ENCODE measurements at regions not wholly inside any gene's neighbourhood (a gene's known extent, or its start where the extent isn't known, plus 50 kb on each side); places are given as distances from the start of the nearest gene placed in this dataset.

- H3K23ac ChIP-seq (ENCODE audit: low read length), result no peak overlapping the region
- no peaks in the 10 kb centered on the region for H3K4me1 ChIP-seq (ENCODE audit: control insufficient read depth, low read depth, low read length)
- no peak overlapping the region for H3K4me3 ChIP-seq (ENCODE audit: low read length)
- H3K18ac ChIP-seq (ENCODE audit: low read length), result no peak overlapping the region
- no peak overlapping the region for H3K4ac ChIP-seq (ENCODE audit: low read depth, low read length)
- H2AK5ac ChIP-seq (ENCODE audit: low read length), result no peak overlapping the region
- H3K9ac ChIP-seq (ENCODE audit: low read length), result no peak overlapping the region
- no peak overlapping the region for H2BK5ac ChIP-seq (ENCODE audit: low read length)
- H2BK120ac ChIP-seq (ENCODE audit: low read depth, low read length), result no peak overlapping the region
- H3K4me2 ChIP-seq (ENCODE audit: low read length), result no peak overlapping the region
- no peak for DNase-seq
- no peaks in the 10 kb centered on the region for H3K36me3 ChIP-seq (ENCODE audit: control insufficient read depth, insufficient read depth, low read length)
- no CpG with 5 or more reads among the region's 10 CpGs for WGBS (ENCODE audit: extremely low coverage, insufficient coverage, low lambda C conversion rate)
- H3K27me3 ChIP-seq (ENCODE audit: insufficient read depth, low read length, poor library complexity), result peaks cover 8% of the 10 kb centered on the region
- no peak overlapping the region for H3K56ac ChIP-seq (ENCODE audit: low read length)
- H4K8ac ChIP-seq (ENCODE audit: low read depth, low read length), result no peak overlapping the region
- no peak overlapping the region for H2BK15ac ChIP-seq (replicated peaks; ENCODE audit: low read depth)
- no peaks in the 10 kb centered on the region for H3K79me1 ChIP-seq (ENCODE audit: low read length)
- no peaks in the 10 kb centered on the region for H3K79me2 ChIP-seq (ENCODE audit: control insufficient read depth, insufficient read depth, low read length)
- no peak overlapping the region for H4K5ac ChIP-seq (ENCODE audit: low read length)
- no peak overlapping the region for H3K27ac ChIP-seq (ENCODE audit: low read depth, low read length)
Measured at GRCh38 chr22:22087854-22088657, 105.5 kb upstream of the TOP3B start.

- Histone ChIP-seq H3K4me3 (ENCODE audit: low read length) (no peak overlapping the region), H3K56ac (ENCODE audit: low read length) (no peak overlapping the region), H3K23ac (ENCODE audit: low read length) (no peak overlapping the region), H2AK5ac (ENCODE audit: low read length) (no peak overlapping the region), H3K79me2 (ENCODE audit: control insufficient read depth, insufficient read depth, low read length) (no peaks in the 10 kb centered on the region), H3K27me3 (ENCODE audit: insufficient read depth, low read length, poor library complexity) (peaks cover 8% of the 10 kb centered on the region), H3K4me1 (ENCODE audit: control insufficient read depth, low read depth, low read length) (no peaks in the 10 kb centered on the region), H3K4me2 (ENCODE audit: low read length) (no peak overlapping the region), H2BK15ac (replicated peaks; ENCODE audit: low read depth) (no peak overlapping the region), H4K8ac (ENCODE audit: low read depth, low read length) (no peak overlapping the region), H3K9ac (ENCODE audit: low read length) (no peak overlapping the region), H3K4ac (ENCODE audit: low read depth, low read length) (no peak overlapping the region), H3K27ac (ENCODE audit: low read depth, low read length) (no peak overlapping the region), H2BK120ac (ENCODE audit: low read depth, low read length) (no peak overlapping the region), H3K18ac (ENCODE audit: low read length) (no peak overlapping the region), H4K5ac (ENCODE audit: low read length) (no peak overlapping the region), H3K36me3 (ENCODE audit: control insufficient read depth, insufficient read depth, low read length) (no peaks in the 10 kb centered on the region), H3K79me1 (ENCODE audit: low read length) (no peaks in the 10 kb centered on the region), H2BK5ac (ENCODE audit: low read length) (no peak overlapping the region)
- DNase-seq, result no peak
- WGBS (ENCODE audit: extremely low coverage, insufficient coverage, low lambda C conversion rate), result no CpG with 5 or more reads among the region's 2 CpGs
Measured at GRCh38 chr22:22086501-22087158, 104.0 kb upstream of the TOP3B start.

DNA sequence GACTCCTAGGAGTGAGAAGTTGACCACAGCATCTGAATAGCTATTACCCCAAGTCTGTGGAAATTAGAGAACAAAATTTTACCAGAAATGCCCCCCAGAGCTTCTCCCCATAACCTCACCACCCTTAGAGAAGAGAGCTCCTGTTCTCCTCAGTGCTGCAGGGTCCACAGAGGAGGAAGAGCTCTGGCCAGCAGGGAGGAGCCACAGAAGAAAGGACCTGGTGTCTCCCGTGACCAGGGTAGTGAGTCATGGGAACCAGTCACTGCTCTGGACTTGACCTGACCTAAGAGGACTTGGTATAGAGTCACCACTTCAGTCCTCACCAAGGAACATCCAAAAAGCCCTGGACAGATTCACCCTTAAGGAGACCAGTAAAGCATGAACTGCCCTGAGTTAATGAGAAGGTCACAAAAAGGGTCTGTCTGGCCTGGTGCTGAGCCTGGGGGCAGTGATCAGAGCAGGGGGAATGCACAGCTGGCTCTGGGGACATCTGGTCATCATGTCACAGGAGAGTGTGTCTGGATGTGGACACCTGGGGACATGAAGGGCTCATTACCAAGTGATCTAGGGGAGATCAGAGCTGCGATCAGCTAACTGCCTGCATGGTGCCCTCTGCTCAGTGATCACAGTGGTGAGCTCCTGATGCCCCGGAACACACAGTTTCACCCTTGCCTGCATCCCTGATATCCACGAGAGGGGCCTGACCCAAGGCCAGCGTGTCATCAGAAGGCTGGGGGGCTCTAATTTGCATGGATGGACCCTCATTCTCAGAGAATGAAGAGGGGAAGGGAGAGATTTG lies 103.3 kb upstream of the TOP3B start:
- H3K23ac ChIP-seq (ENCODE audit: low read length), result no peak overlapping the region
- H4K5ac ChIP-seq (ENCODE audit: low read length), result no peak overlapping the region
- no peak overlapping the region for H2BK120ac ChIP-seq (ENCODE audit: low read depth, low read length)
- no peaks in the 10 kb centered on the region for H3K4me1 ChIP-seq (ENCODE audit: control insufficient read depth, low read depth, low read length)
- H3K79me2 ChIP-seq (ENCODE audit: control insufficient read depth, insufficient read depth, low read length), result no peaks in the 10 kb centered on the region
- no peak overlapping the region for H3K9ac ChIP-seq (ENCODE audit: low read length)
- H2AK5ac ChIP-seq (ENCODE audit: low read length), result no peak overlapping the region
- H3K18ac ChIP-seq (ENCODE audit: low read length), result no peak overlapping the region
- no peak overlapping the region for H3K27ac ChIP-seq (ENCODE audit: low read depth, low read length)
- H3K4ac ChIP-seq (ENCODE audit: low read depth, low read length), result no peak overlapping the region
- H3K56ac ChIP-seq (ENCODE audit: low read length), result no peak overlapping the region
- no peaks in the 10 kb centered on the region for H3K79me1 ChIP-seq (ENCODE audit: low read length)
- no peak overlapping the region for H3K4me3 ChIP-seq (ENCODE audit: low read length)
- WGBS (ENCODE audit: extremely low coverage, insufficient coverage, low lambda C conversion rate), result no CpG with 5 or more reads among the region's 5 CpGs
- H3K4me2 ChIP-seq (ENCODE audit: low read length), result no peak overlapping the region
- peaks cover 12% of the 10 kb centered on the region for H3K27me3 ChIP-seq (ENCODE audit: insufficient read depth, low read length, poor library complexity)
- H2BK5ac ChIP-seq (ENCODE audit: low read length), result no peak overlapping the region
- H2BK15ac ChIP-seq (replicated peaks; ENCODE audit: low read depth), result no peak overlapping the region
- no peak for DNase-seq
- no peak overlapping the region for H4K8ac ChIP-seq (ENCODE audit: low read depth, low read length)
- H3K36me3 ChIP-seq (ENCODE audit: control insufficient read depth, insufficient read depth, low read length), result no peaks in the 10 kb centered on the region

DNA sequence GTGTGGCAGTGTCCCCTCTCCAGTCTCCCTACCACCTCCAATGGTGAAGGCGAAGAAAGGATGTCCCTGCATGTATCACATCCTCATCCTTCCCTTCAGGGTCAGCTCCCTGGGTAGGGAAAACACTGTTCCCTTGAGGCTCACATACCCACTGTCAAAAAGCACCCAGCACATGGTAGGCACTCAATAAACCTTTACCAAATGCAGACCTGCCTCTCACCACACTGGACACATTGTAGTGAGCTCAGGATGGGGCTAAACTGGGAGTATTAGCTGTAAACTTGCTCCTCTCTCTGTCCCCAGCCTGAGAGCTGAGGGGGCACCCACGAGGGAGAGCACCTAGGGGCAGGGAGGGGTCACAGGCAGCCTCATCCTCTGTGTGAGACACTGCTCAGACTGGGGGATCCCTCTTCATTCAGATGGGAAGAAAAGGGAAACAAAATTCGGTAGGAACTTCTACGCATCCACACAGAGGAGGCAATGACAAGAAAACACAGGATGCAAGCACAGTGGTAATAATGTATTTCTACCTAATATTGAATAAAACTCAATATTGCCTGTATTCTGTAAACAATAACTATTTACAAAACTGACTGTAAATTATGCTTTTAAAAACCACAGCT lies 101.6 kb upstream of the TOP3B start:
- no peaks in the 10 kb centered on the region for H3K36me3 ChIP-seq (ENCODE audit: control insufficient read depth, insufficient read depth, low read length)
- no peak overlapping the region for H3K4ac ChIP-seq (ENCODE audit: low read depth, low read length)
- no peak overlapping the region for H2BK120ac ChIP-seq (ENCODE audit: low read depth, low read length)
- H3K23ac ChIP-seq (ENCODE audit: low read length), result no peak overlapping the region
- no peaks in the 10 kb centered on the region for H3K79me2 ChIP-seq (ENCODE audit: control insufficient read depth, insufficient read depth, low read length)
- H3K27ac ChIP-seq (ENCODE audit: low read depth, low read length), result no peak overlapping the region
- no peaks in the 10 kb centered on the region for H3K79me1 ChIP-seq (ENCODE audit: low read length)
- no peak overlapping the region for H3K9ac ChIP-seq (ENCODE audit: low read length)
- H2BK5ac ChIP-seq (ENCODE audit: low read length), result no peak overlapping the region
- no CpG with 5 or more reads among the region's 4 CpGs for WGBS (ENCODE audit: extremely low coverage, insufficient coverage, low lambda C conversion rate)
- no peak overlapping the region for H2AK5ac ChIP-seq (ENCODE audit: low read length)
- no peak overlapping the region for H4K5ac ChIP-seq (ENCODE audit: low read length)
- H2BK15ac ChIP-seq (replicated peaks; ENCODE audit: low read depth), result no peak overlapping the region
- H3K4me1 ChIP-seq (ENCODE audit: control insufficient read depth, low read depth, low read length), result no peaks in the 10 kb centered on the region
- H3K56ac ChIP-seq (ENCODE audit: low read length), result no peak overlapping the region
- H3K4me2 ChIP-seq (ENCODE audit: low read length), result no peak overlapping the region
- no peak overlapping the region for H3K18ac ChIP-seq (ENCODE audit: low read length)
- DNase-seq, result no peak
- H3K27me3 ChIP-seq (ENCODE audit: insufficient read depth, low read length, poor library complexity), result peaks cover 13% of the 10 kb centered on the region
- no peak overlapping the region for H3K4me3 ChIP-seq (ENCODE audit: low read length)
- no peak overlapping the region for H4K8ac ChIP-seq (ENCODE audit: low read depth, low read length)

DNA sequence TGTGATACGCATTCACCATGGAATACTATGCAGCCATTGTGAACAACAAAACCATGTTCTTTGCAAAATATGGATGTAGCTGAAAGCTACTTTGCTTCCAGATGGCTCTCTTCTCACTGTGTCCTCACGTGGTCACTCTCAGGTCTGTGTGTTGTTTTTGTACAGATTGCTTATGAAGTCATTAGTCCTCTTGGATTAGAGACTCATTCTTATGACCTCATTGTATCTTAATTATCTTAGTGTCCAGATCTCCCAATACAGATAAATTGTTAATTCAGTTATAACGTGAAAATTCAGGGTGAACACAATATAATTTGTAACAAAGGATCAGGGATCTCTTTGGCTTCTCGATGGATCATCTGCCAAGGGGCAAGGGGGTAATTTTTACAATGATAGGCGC lies 100.4 kb upstream of the TOP3B start:
- no peak overlapping the region for H3K56ac ChIP-seq (ENCODE audit: low read length)
- no peak overlapping the region for H3K4me3 ChIP-seq (ENCODE audit: low read length)
- H4K5ac ChIP-seq (ENCODE audit: low read length), result no peak overlapping the region
- H2BK120ac ChIP-seq (ENCODE audit: low read depth, low read length), result no peak overlapping the region
- H3K36me3 ChIP-seq (ENCODE audit: control insufficient read depth, insufficient read depth, low read length), result no peaks in the 10 kb centered on the region
- no peak for DNase-seq
- no peaks in the 10 kb centered on the region for H3K79me2 ChIP-seq (ENCODE audit: control insufficient read depth, insufficient read depth, low read length)
- H3K18ac ChIP-seq (ENCODE audit: low read length), result no peak overlapping the region
- H3K4me2 ChIP-seq (ENCODE audit: low read length), result no peak overlapping the region
- H3K4ac ChIP-seq (ENCODE audit: low read depth, low read length), result no peak overlapping the region
- H3K27me3 ChIP-seq (ENCODE audit: insufficient read depth, low read length, poor library complexity), result peaks cover 10% of the 10 kb centered on the region
- no peaks in the 10 kb centered on the region for H3K79me1 ChIP-seq (ENCODE audit: low read length)
- no peak overlapping the region for H2AK5ac ChIP-seq (ENCODE audit: low read length)
- WGBS (ENCODE audit: extremely low coverage, insufficient coverage, low lambda C conversion rate), result no CpG with 5 or more reads among the region's 5 CpGs
- H3K4me1 ChIP-seq (ENCODE audit: control insufficient read depth, low read depth, low read length), result no peaks in the 10 kb centered on the region
- H3K9ac ChIP-seq (ENCODE audit: low read length), result no peak overlapping the region
- no peak overlapping the region for H2BK5ac ChIP-seq (ENCODE audit: low read length)
- H3K27ac ChIP-seq (ENCODE audit: low read depth, low read length), result no peak overlapping the region
- no peak overlapping the region for H3K23ac ChIP-seq (ENCODE audit: low read length)
- H4K8ac ChIP-seq (ENCODE audit: low read depth, low read length), result no peak overlapping the region
- no peak overlapping the region for H2BK15ac ChIP-seq (replicated peaks; ENCODE audit: low read depth)
